ENCODE measurements at regions not wholly inside any gene's neighbourhood (a gene's known extent, or its start where the extent isn't known, plus 50 kb on each side); places are given as distances from the start of the nearest gene placed in this dataset.

DNA sequence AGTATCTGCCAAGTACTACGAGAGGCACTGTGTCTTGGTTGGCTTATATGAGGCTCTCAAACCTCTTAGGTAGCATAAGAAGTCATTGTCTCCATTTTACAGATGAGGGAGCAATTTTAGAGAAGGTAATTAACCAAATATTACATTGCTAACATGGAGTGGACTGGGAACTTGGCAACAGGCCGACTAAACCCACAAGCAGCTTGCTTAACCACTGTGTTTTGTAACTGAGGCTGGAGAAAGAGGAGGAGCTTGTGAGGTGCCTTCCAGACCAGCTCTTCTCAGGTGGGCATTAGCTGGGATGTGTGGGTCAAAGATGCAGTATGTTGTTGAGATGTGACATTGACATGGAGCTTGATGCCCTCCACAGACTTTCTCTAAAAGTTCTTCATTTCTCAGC is 835.6 kb upstream of the RBFOX1 start:
- TF ChIP-seq, protein P1, sequence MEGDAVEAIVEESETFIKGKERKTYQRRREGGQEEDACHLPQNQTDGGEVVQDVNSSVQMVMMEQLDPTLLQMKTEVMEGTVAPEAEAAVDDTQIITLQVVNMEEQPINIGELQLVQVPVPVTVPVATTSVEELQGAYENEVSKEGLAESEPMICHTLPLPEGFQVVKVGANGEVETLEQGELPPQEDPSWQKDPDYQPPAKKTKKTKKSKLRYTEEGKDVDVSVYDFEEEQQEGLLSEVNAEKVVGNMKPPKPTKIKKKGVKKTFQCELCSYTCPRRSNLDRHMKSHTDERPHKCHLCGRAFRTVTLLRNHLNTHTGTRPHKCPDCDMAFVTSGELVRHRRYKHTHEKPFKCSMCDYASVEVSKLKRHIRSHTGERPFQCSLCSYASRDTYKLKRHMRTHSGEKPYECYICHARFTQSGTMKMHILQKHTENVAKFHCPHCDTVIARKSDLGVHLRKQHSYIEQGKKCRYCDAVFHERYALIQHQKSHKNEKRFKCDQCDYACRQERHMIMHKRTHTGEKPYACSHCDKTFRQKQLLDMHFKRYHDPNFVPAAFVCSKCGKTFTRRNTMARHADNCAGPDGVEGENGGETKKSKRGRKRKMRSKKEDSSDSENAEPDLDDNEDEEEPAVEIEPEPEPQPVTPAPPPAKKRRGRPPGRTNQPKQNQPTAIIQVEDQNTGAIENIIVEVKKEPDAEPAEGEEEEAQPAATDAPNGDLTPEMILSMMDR (IDR thresholded peaks at IDR 0.05; ENCODE audit: low read depth, low read length) = no peak
- TF ChIP-seq POLR2A (IDR thresholded peaks at IDR 0.05; ENCODE audit: extremely low read depth, insufficient read length) (no peak), MYC (IDR thresholded peaks at IDR 0.05; ENCODE audit: low read depth, low read length) (no peak)
